ENCODE measurements at regions not wholly inside any gene's neighbourhood (a gene's known extent, or its start where the extent isn't known, plus 50 kb on each side); places are given as distances from the start of the nearest gene placed in this dataset.

- Histone ChIP-seq H3K4me3 (ENCODE audit: extremely low read depth in 1 of 4, insufficient read depth in 2 of 4, low read depth in 3 of 4, low read length in 4 of 4) (no peak overlapping the region), H3K4me1 (replicated peaks in 1 of 4; ENCODE audit: control insufficient read depth in 3 of 4, insufficient read depth in 4 of 4, low read length in 3 of 4) (no peaks in the 10 kb centered on the region), H3K18ac (ENCODE audit: extremely low read depth, low read length) (no peak overlapping the region), H2BK5ac (ENCODE audit: low read depth, low read length) (no peak overlapping the region), H2BK20ac (ENCODE audit: low read length) (no peak overlapping the region), H4K91ac (replicated peaks; ENCODE audit: insufficient read length, low read length) (no peak overlapping the region), H3K14ac (ENCODE audit: insufficient read length) (no peak overlapping the region), H3K23ac (ENCODE audit: insufficient read length) (no peak overlapping the region), H2AFZ (ENCODE audit: low read length) (no peak overlapping the region), H2AK5ac (ENCODE audit: low read depth, low read length) (no peak overlapping the region), H3K79me2 (ENCODE audit: control insufficient read depth in 1 of 2, insufficient read depth in 2 of 2, low read length in 2 of 2) (no peaks in the 10 kb centered on the region), H4K5ac (ENCODE audit: insufficient read length, low read depth, low read length) (no peak overlapping the region), H3K4ac (replicated peaks; ENCODE audit: insufficient read length, low read depth, low read length) (no peak overlapping the region), H3K56ac (replicated peaks; ENCODE audit: insufficient read length, low read depth, low read length) (no peak overlapping the region), H4K8ac (ENCODE audit: extremely low read depth, insufficient read depth, low read length) (no peak overlapping the region), H3K36me3 (ENCODE audit: control insufficient read depth in 2 of 4, insufficient read depth in 4 of 4, low read length in 3 of 4) (no peaks in the 10 kb centered on the region), H2BK12ac (ENCODE audit: low read depth, low read length) (no peak overlapping the region), H3K27ac (ENCODE audit: low read depth, low read length) (no peak overlapping the region), H3K9ac (replicated peaks in 1 of 4; ENCODE audit: extremely low read depth in 1 of 4, low read depth in 3 of 4, low read length in 3 of 4) (no peak overlapping the region), H3K4me2 (ENCODE audit: insufficient read depth in 1 of 2, low read depth in 2 of 2, low read length in 2 of 2) (no peak overlapping the region), H3K79me1 (ENCODE audit: low read depth, low read length) (no peaks in the 10 kb centered on the region), H3K23me2 (ENCODE audit: low read depth, low read length) (no peaks in the 10 kb centered on the region), H3K9me3 (ENCODE audit: insufficient read depth in 2 of 2, low read depth in 1 of 2, low read length in 1 of 2) (no peaks in the 10 kb centered on the region), H2BK15ac (ENCODE audit: low read length) (no peak overlapping the region), H2BK120ac (replicated peaks; ENCODE audit: low read depth, low read length) (no peak overlapping the region), H4K20me1 (replicated peaks in 1 of 2; ENCODE audit: control insufficient read depth in 1 of 2, insufficient read depth in 2 of 2, low read length in 2 of 2) (no peaks in the 10 kb centered on the region), H3K27me3 (replicated peaks in 1 of 4; ENCODE audit: control insufficient read depth in 3 of 4, extremely low read depth in 1 of 4, insufficient read depth in 3 of 4, low read length in 3 of 4) (no peaks in the 10 kb centered on the region)
- POLR2A ChIA-PET (ENCODE audit: partially characterized antibody), result no interaction called here
- TF ChIP-seq POLR2A (IDR thresholded peaks at IDR 0.05; ENCODE audit: control extremely low read depth in 1 of 2, low read depth in 2 of 2, low read length in 2 of 2), result no peak
- no peak for TF ChIP-seq SIN3A (conservative IDR thresholded peaks at IDR 0.05 in 1 of 2, IDR thresholded peaks at IDR 0.05 in 1 of 2; ENCODE audit: low read depth in 1 of 2, low read length in 2 of 2)
- no peak for TF ChIP-seq RNF2 (IDR thresholded peaks at IDR 0.05; ENCODE audit: borderline replicate concordance, low read depth, low read length, missing control alignments, poor library complexity, severe bottlenecking)
- no peak for TF ChIP-seq GTF2F1 (IDR thresholded peaks at IDR 0.05; ENCODE audit: borderline replicate concordance, low read depth, low read length)
- TF ChIP-seq RAD21 (IDR thresholded peaks at IDR 0.05 in 1 of 2, conservative IDR thresholded peaks at IDR 0.05 in 1 of 2; ENCODE audit: low read depth in 2 of 2, low read length in 2 of 2), result no peak
- no peak for TF ChIP-seq SIX5 (IDR thresholded peaks at IDR 0.05; ENCODE audit: low read depth, low read length)
- no peak for TF ChIP-seq CBX5 (IDR thresholded peaks at IDR 0.05; ENCODE audit: low read depth, low read length)
- TF ChIP-seq SIRT6 (IDR thresholded peaks at IDR 0.05; ENCODE audit: low read length), result no peak
- no peak for TF ChIP-seq TAF1 (IDR thresholded peaks at IDR 0.05; ENCODE audit: low read depth, low read length)
- TF ChIP-seq BRCA1 (IDR thresholded peaks at IDR 0.05; ENCODE audit: low read depth, low read length), result no peak
- no peak for TF ChIP-seq KDM1A (IDR thresholded peaks at IDR 0.05; ENCODE audit: borderline replicate concordance, low read length)
- no peak for TF ChIP-seq TAF7 (optimal IDR thresholded peaks at IDR 0.05; ENCODE audit: borderline replicate concordance, low read depth, low read length)
- no peak for TF ChIP-seq NRF1 (IDR thresholded peaks at IDR 0.05; ENCODE audit: low read depth, low read length)
- WGBS, 2 experiments (ENCODE audit: extremely low coverage in 1 of 2, insufficient coverage in 1 of 2, insufficient read length in 1 of 2, insufficient replicate concordance in 2 of 2, low coverage in 1 of 2, low lambda C conversion rate in 2 of 2, missing lambda C conversion rate in 1 of 2), result 88% methylated on average over 5 of the region's 5 CpGs; no CpG with 5 or more reads in 1 of the 2 experiments
- FAIRE-seq (no peak), DNase-seq (ENCODE audit: low read depth in 1 of 2, low spot score in 2 of 2) (no peak)
- CTCF ChIA-PET (ENCODE audit: partially characterized antibody), result interaction anchor here (0.6 to 1.0 kb wide), 2 partner anchors 196 to 231 kb away, joined by 3 read pairs; no protein-coding TSS in a partner anchor
These were observed 732.7 kb downstream of the NR4A2 start for GRCh38 chr2:155599834-155600233.

All from H1 (cell line).